Mammary epithelial cell (primary cell): ENCODE measurements at regions not wholly inside any gene's neighbourhood (a gene's known extent, or its start where the extent isn't known, plus 50 kb on each side); places are given as distances from the start of the nearest gene placed in this dataset.
"Not testable (repeated sequence)": the region's sequence is repeated elsewhere in the genome, so short reads cannot be mapped to it uniquely, and the experiment has no call there.

Source experiments
- EZH2 ChIP-seq: IDR thresholded peaks from 2 replicates; pipeline ENCODE4 v1.6.1; 2012; ENCODE audit warnings: low read length, inconsistent platforms, borderline replicate concordance
- TF ChIP-seq, protein P1 (sequence below), 2 donors: IDR thresholded peaks in 1 of 2; conservative IDR thresholded peaks in 1 of 2; 2 replicates each; pipeline ENCODE4 v1.5.1; 2011 to 2012; ENCODE audit warnings: inconsistent platforms in 2 of 2, low read length in 2 of 2, mild to moderate bottlenecking in 2 of 2, control low read depth in 1 of 2, low read depth in 1 of 2; ENCODE audit not compliant: insufficient read depth in 1 of 2; ENCODE audit errors: extremely low read depth in 1 of 2

DNA sequence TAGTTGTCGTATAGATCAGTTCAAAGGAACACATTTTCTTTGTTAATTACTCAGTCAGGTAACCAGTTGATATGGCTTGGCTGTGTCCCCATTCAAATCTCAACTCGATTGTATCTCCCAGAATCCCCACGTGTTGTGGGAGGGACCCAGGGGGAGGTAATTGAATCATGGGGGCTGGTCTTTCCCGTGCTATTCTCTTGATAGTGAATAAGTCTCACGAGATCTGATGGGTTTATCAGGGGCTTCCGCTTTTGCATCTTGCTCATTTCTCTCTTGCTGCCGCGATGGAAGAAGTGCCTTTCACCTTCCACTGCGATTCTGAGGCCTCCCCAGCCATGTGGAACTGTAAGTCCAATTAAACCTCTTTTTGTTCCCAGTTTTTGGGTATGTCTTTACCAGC, 58.2 kb upstream of the RALGPS2 start:
- not testable (repeated sequence) for TF ChIP-seq EZH2
- TF ChIP-seq, protein P1, sequence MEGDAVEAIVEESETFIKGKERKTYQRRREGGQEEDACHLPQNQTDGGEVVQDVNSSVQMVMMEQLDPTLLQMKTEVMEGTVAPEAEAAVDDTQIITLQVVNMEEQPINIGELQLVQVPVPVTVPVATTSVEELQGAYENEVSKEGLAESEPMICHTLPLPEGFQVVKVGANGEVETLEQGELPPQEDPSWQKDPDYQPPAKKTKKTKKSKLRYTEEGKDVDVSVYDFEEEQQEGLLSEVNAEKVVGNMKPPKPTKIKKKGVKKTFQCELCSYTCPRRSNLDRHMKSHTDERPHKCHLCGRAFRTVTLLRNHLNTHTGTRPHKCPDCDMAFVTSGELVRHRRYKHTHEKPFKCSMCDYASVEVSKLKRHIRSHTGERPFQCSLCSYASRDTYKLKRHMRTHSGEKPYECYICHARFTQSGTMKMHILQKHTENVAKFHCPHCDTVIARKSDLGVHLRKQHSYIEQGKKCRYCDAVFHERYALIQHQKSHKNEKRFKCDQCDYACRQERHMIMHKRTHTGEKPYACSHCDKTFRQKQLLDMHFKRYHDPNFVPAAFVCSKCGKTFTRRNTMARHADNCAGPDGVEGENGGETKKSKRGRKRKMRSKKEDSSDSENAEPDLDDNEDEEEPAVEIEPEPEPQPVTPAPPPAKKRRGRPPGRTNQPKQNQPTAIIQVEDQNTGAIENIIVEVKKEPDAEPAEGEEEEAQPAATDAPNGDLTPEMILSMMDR (conservative IDR thresholded peaks at IDR 0.05 in 1 of 2, IDR thresholded peaks at IDR 0.05 in 1 of 2; ENCODE audit: extremely low read depth in 1 of 2, insufficient read depth in 1 of 2, low read depth in 1 of 2, low read length in 2 of 2): not testable (repeated sequence)
